ENCODE measurements at regions not wholly inside any gene's neighbourhood (a gene's known extent, or its start where the extent isn't known, plus 50 kb on each side); places are given as distances from the start of the nearest gene placed in this dataset.

- Histone ChIP-seq H3K9me3 (ENCODE audit: control insufficient read depth, low read length) (no peaks in the 10 kb centered on the region), H3K4me3 (ENCODE audit: low read depth, low read length) (no peak overlapping the region), H3K4me1 (peaks cover under 1% of the 10 kb centered on the region), H3K36me3 (ENCODE audit: control insufficient read depth, insufficient read depth, low read length) (peaks cover 2% of the 10 kb centered on the region), H3K27me3 (ENCODE audit: control insufficient read depth, insufficient read depth, low read length) (no peaks in the 10 kb centered on the region), H3K79me2 (no peaks in the 10 kb centered on the region), H2AFZ (no peak overlapping the region), H3K9ac (no peak overlapping the region), H3K27ac (no peak overlapping the region), H3K4me2 (ENCODE audit: low read length) (no peak overlapping the region)
- no peak for TF ChIP-seq CTCF (IDR thresholded peaks at IDR 0.05)
Measured at GRCh38 chr17:416293-417206, 63.9 kb upstream of the RPH3AL start.

- H3K4me2 ChIP-seq (ENCODE audit: low read length) = no peak overlapping the region
- peaks cover 3% of the 10 kb centered on the region for H3K4me1 ChIP-seq
- no peak overlapping the region for H3K27ac ChIP-seq
- H2AFZ ChIP-seq = no peak overlapping the region
- H3K27me3 ChIP-seq (ENCODE audit: control insufficient read depth, insufficient read depth, low read length) = no peaks in the 10 kb centered on the region
- H3K9me3 ChIP-seq (ENCODE audit: control insufficient read depth, low read length) = no peaks in the 10 kb centered on the region
- no peak overlapping the region for H3K4me3 ChIP-seq (ENCODE audit: low read depth, low read length)
- no peaks in the 10 kb centered on the region for H3K36me3 ChIP-seq (ENCODE audit: control insufficient read depth, insufficient read depth, low read length)
- no peak for TF ChIP-seq CTCF (IDR thresholded peaks at IDR 0.05)
- H3K79me2 ChIP-seq = no peaks in the 10 kb centered on the region
- no peak overlapping the region for H3K9ac ChIP-seq
Measured at GRCh38 chr17:413706-414380, 61.2 kb upstream of the RPH3AL start.

- Histone ChIP-seq H3K9me3 (ENCODE audit: control insufficient read depth, low read length) (no peaks in the 10 kb centered on the region), H3K4me1 (peaks cover 3% of the 10 kb centered on the region), H3K27me3 (ENCODE audit: control insufficient read depth, insufficient read depth, low read length) (no peaks in the 10 kb centered on the region), H3K79me2 (no peaks in the 10 kb centered on the region), H3K9ac (no peak overlapping the region), H3K36me3 (ENCODE audit: control insufficient read depth, insufficient read depth, low read length) (no peaks in the 10 kb centered on the region), H2AFZ (no peak overlapping the region), H3K27ac (no peak overlapping the region), H3K4me2 (ENCODE audit: low read length) (peak overlapping the region; percentile 47), H3K4me3 (ENCODE audit: low read depth, low read length) (no peak overlapping the region)
- no peak for TF ChIP-seq CTCF (IDR thresholded peaks at IDR 0.05)
Measured at GRCh38 chr17:413016-413350, 60.4 kb upstream of the RPH3AL start.

DNA sequence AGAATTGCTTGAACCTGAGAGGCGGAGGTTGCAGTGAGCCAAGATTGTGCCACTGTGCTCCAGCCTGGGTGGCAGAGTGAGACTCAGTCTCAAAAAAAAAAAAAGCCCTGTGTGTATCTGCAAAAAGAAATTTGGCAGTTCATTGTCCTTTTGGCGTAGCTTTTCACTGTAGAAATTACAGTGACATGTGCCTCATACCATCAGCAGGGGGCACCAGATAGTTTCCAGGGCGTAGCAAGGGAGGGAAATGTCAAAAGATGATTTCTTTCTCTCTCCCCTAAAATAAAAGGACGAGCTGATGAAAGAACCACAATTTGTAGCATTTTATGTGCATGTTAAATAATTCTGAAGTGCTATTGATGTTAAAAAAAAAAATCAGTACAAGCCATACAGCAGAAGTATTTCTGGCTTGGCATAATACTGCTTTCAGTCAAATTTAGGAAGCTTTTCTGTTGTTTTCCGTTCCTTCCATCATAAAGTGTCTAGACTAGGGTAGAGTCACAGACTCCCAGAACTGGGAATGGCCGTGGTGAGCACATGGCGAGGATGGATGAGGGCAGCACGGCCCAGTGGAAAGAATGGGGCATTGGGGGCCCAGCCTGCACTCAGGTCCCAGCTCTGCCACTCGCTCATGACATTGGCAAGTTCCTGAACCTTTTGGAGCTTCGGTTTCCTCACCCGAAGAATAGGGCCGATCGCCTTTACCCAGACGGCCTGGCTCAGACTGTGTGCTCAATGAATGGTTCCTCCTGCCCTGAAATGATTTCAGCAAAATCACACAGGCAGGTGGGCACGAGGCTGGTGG lies 59.8 kb upstream of the RPH3AL start:
- Histone ChIP-seq H3K36me3 (ENCODE audit: control insufficient read depth, insufficient read depth, low read length) (no peaks in the 10 kb centered on the region), H3K9me3 (ENCODE audit: control insufficient read depth, low read length) (no peaks in the 10 kb centered on the region), H3K27me3 (ENCODE audit: control insufficient read depth, insufficient read depth, low read length) (no peaks in the 10 kb centered on the region), H3K27ac (no peak overlapping the region), H3K4me1 (peaks cover 3% of the 10 kb centered on the region), H3K4me3 (ENCODE audit: low read depth, low read length) (peak overlapping the region; percentile 19), H3K4me2 (ENCODE audit: low read length) (peak overlapping the region; percentile 47), H3K79me2 (no peaks in the 10 kb centered on the region), H2AFZ (no peak overlapping the region), H3K9ac (no peak overlapping the region)
- TF ChIP-seq CTCF (IDR thresholded peaks at IDR 0.05) = peak; percentile 75

Data from parathyroid adenoma (tissue), 2 donors.